Activated CD8-positive, alpha-beta memory T cell treated with anti-CD3 and anti-CD28 coated beads, Interleukin-2, amount 50 U/mL, for 24 hours (primary cell): ENCODE measurements at regions not wholly inside any gene's neighbourhood (a gene's known extent, or its start where the extent isn't known, plus 50 kb on each side); places are given as distances from the start of the nearest gene placed in this dataset.

Experiments
- DNase-seq: peaks from one replicate; pipeline ENCODE4 v3.0.0-alpha.2; 2020; ENCODE audit errors: extremely low read depth

DNA sequence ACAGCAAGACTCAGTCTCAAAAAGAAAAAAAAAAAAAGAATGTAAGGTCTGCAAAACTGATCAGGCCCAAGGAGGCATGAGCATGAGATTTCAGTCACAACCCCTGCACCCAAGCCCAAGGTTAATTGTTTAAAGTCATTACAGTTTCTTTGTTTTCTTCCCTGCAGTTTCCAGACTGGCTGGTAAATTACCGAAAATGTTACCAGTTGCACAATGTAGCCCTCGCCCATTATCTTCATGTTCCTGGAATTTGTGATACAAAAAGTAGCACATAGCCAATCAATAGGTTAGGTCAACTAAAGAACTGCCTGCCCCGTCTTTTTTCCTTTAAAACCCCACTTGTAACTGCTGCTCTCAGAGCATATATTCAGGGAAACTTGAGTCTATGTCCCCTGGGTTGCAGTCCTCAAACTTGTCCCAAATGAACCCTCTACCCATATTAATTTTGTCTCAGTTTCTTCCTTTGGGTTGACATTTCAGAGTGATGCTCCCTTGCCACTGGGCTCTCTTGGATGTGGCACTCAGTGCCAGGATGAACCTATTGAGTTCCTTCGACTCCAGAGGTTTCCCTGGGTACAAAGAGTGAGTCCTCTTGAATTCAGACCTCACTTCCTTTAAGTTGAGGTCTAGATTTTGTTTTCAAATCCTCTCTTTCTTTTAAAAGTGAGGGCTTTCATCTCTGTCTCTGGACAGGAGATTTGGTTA, 216.2 kb upstream of the HS6ST1 start:
- DNase-seq, result no peak

DNA sequence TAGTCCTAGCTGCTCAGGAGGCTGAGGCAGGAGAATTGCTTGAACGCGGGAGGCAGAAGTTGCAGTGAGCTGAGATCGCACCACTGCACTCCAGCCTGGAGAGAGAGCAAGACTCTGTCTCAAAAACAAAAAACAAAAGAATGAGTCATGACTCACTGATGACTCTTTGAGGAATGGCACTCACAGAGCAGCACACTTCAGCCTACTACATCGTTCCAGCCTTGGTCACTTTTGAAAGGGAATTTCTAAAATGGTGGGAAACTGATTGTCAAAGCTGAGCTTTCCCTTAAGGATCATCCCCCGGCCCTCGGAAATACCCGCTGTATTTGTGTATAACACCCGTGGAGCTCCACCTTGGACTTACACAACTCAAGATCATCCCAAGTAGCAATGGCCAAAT, 217.3 kb upstream of the HS6ST1 start:
- DNase-seq, result no peak

DNA sequence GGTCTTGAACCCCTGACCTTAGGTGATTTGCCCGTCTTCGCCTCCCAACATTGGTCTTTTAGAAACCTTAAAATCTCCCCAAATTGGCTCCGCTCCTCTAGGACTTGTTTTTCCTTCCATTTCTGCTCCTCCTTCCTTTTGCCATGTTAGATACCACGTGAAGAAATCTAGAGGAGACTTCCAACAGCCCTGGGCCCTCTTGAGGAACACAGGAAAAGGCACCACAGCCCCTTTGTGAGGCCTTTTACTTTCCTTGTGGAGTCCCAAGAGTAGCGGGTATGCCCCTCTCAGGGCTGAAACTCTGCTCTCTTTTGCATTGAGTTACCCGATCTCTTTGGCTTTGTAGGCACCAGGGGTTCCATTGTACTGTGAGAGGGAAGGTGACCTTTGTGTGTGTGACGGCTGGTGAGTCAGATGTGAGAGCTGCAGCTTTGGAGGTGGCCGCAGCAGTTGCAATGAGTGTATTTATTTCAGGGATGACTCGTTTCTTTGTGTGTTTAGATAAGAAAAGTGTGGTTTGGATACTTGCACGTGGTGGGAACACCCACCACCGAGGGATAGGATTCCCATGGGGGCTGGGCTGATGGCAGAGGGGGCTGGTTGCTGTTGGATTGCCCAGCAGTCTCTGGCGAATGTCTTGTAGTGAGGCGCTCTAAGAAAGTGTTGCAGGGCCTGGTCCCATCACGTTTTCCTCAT, 218.4 kb upstream of the HS6ST1 start:
- no peak for DNase-seq

DNA sequence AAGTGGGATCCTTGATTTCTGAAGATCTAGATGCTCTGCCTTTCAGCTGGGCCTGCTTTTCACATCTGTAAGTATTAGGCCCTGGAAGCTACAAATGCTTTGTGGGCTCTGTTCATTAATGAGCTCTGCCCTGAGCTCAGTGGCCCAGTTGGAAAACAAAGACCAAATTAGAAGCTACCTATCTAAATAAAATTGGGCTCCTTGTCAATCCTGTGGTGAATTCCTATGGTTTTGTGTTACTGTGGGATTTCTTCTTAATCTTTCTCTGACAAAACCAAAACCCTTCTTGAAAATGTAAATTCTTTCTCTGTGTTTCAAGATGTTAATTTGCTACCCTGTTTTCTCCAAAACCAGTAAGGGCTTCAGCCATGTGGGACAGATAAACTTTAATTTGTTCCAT, 219.0 kb upstream of the HS6ST1 start:
- DNase-seq, result no peak

DNA sequence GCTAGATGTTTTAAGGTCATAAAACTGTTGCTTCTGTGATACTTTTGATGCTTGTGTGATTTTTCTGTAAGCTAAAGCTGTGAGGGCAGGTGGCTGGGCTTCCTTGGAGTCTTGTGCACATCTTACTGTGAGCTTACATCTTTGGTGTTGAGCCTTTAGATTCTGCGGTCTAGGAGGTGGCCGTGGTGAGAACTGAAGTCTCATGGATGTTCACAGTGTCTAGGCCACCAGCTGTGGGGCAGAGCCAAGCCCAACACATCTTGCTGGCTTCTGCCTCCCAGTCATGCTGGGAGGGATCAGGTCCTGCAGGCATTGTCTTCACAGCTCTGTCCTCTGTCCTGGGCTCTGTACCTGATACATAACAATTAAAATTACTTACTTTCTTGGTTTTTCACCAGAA, 219.7 kb upstream of the HS6ST1 start:
- no peak for DNase-seq

DNA sequence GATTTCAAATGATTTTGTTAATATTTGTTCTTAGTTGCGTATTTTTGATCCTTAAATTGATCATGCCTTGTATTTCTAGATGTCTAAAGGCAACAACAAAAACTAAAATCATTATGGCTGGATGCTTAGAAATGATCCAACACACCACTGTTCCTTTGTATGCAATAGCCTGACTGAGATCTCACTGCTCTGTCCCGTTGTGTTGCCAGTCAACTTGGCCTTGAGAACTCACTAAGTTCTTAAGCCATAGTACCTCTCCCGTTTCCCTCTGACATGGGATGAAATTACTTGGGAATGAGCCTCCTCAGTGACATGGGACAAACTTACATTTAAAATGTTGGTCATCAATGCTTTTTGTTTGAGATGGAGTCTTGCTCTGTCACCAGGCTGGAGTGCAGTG, 222.0 kb upstream of the HS6ST1 start:
- DNase-seq, result no peak

DNA sequence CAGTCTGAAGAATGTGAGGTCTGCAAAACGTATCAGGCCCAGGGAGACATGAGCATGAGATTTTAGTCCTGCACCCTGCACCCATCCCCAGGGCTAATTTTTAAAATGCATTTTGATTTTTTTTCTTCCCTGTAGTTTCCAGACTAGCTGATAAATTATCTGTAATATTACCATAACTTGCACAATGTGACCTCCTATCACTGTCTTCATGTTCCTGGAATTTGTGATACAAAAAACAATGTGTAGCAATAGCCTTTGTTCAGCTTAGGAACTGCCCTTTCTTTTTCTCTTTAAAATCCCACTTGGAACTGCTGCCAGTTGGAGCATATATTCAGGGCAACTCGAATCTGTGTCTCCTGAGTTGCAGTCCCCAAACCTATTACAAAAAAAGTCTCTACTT, 222.8 kb upstream of the HS6ST1 start:
- DNase-seq, result no peak

DNA sequence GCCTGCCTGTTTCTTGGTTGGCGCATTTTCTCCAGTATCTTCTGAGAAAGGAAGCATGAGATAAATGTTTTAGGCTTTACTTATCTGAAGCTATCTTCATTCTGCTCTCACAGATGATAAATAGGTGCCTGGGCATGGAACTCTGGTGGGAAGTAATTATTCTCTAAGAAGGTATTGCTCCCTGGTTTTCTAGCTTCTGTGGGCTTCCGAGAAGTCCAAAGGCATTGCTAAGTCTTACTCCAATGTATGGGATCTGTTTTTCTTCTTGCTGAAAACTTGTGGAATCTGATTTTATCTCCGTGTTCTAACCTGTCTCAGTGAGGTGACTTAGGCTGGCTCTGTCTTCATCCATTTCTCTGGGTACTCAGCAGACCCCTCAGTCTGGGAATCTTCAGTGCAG, 224.4 kb upstream of the HS6ST1 start:
- DNase-seq, result no peak

DNA sequence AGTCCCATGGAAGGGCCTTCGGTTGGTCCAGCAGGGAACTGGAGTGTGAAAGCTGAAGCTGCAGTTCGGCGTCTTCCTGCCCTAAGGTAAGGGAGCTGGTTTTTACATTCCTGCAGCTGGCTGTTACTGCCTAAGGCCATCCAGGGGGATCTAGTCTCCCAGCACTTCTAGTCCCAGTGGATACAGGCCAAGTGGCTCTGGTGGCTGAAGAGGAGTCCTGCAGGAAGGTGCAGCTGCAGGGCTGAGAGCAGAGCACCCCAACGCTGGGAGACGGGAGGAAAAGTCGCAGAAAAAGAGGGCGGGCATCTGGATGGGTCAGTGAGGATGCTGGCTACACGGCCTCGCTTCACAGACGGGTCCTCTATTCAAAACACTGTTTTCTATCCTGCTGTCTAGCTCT, 225.0 kb upstream of the HS6ST1 start:
- no peak for DNase-seq

DNA sequence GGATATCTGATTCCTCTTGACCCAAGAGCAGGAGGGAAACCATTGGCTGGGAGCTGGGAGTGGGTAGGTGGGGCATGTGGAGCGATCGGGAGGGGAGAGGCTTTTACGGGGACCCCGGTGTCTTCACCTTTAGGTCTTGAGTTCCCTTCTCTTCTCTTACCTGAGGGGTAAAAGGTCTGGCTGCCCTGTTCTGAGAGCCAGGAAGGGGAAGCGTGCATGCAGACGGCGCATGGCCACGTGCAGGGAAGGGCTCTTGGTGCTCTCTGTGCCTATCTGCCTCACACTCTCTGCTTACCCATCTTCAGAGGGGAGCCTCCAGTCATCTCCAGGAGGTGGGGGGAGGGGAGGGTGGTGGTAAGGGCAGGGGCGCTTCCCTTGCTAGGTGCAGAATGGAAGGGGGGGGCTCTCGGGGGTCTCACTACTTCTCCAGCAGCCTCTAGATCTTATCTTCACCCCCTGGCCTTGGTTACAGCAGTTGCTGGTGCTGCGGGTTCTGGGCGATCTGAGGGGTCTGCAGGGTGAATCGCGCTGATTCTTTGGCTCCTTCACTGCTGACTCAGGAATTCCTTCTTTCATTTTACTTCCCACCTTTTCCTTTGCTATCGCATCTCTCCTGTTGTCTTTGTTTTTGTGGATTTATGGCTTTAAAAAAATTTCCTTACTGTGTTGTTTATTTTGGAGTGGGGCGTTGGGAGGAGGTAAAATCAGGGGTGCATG, 225.8 kb upstream of the HS6ST1 start:
- DNase-seq, result no peak

DNA sequence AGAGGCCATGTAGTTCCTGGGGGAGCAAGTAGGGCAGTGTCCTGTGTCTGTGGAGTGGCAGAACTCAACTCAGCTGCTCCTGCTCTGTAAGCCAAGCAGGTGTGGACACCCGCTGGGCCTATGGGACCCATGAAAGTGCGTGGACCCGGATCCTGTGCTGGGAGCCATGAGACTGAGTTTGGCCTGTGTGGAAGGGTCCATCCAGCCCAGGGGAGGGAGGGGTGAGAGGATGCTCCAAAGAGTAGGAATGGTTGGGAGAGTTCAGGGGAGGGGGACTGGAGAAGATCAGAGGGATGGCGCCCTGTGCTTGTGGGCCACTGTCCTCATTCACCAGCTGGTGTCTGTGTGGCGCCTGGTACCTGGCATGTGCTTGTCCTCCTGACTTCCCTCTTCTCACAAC, 226.4 kb upstream of the HS6ST1 start:
- no peak for DNase-seq

DNA sequence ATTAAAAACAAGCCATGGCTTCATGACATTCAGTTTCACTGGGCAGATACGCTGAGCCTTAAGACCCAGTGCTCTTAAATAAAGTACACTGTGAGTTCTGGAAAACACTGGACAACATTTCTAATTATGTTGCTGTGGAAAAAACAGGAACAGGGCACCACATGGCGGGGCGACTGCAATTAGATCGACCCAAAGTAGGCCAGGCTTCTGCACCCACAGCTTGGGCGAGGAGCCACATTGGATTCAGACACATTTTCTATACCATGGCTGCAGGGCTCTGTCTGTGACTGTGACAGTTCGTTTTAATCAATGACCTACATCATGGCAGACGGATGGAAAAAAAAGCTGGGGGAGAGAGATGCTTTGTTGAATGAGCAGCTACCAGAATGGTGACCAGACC, 227.2 kb upstream of the HS6ST1 start:
- DNase-seq, result no peak

DNA sequence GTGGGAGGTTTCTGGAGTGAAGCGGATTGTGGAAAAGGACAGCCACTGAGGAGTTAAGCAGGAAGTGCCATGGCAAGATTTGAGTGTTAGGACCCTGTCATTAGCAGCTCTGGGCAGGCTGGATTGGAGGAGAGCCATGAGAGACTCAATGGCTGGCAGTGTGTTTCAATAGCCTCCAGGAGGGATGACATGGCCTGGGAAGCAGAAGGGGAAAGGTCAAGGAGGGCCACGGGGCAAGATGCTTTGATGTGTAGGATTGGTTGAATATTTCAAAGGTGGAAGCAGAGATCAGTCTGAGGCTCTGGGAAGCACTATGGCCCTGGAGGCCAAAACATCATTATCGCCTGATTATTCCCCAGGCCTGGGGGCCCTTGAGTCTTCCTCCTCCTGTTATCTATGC, 229.0 kb upstream of the HS6ST1 start:
- no peak for DNase-seq

DNA sequence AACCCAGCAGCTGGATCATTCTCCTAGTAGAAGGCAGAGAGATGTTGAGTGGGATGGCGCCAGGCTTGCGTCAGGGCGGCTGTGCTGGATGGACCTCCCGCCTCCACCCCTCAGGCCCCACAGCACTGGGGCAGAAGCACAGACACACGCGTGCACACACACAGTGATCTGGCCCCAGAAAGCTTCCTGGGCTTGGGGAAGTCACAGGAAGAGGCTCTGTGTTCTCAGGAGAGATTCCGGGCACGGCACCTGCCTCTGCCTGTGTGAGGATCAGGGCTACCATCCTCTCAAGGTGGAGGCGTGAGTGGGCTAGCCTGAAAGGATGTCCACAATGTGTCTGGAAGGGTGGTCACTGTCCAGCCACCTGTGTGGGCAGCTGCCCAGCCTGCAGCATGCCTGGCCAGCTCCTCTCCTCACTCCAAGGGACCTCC, 229.8 kb upstream of the HS6ST1 start:
- DNase-seq, result no peak

DNA sequence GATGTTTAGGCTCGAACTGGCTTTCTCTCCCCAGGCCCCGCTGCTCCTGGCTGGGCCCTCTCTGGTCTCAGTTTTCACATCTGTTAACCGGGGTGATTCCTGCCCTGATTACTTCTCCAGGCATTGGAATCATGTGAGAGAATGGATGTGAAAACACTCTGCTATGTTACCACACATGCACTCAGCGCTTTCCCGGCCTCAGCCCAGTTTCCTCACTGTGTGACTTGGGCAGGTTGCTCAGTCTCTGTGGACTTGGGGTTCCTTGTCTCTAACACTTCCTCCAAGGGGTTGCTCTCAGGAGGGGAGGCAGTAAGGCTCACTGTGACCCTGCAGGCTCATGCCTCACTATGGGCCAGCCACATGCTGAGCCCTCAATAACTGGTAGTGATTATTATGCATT, 230.4 kb upstream of the HS6ST1 start:
- DNase-seq, result no peak

DNA sequence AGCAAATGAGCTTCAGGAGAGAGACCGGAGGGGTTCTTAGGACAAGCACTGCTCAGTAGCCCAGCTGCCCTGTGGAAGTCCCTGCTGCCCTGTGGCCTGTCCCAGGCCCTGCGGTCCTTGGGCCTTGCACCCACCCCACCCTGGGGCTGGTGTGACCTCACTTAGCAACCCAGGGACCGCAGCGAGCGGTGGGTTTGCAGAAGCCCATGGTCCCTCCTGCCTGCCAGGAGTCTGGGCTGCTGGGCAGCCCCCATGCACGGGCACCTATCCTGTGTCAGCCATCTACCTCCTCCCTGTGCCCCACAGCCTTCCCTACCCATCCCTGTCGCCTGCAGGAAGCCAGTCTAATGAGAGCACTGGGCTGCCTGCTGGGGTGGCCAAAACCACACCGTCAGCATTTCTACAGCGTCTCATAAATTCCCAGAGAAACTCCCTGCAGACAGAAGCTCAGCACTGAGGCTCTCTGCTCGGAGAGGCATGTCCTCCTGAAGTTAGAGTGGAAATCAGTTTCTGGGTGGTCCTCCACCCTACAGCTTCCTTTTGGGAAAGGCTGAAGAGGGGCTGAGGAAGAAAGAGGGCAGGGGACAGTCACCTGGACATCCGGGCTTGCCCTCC, 231.1 kb upstream of the HS6ST1 start:
- no peak for DNase-seq

DNA sequence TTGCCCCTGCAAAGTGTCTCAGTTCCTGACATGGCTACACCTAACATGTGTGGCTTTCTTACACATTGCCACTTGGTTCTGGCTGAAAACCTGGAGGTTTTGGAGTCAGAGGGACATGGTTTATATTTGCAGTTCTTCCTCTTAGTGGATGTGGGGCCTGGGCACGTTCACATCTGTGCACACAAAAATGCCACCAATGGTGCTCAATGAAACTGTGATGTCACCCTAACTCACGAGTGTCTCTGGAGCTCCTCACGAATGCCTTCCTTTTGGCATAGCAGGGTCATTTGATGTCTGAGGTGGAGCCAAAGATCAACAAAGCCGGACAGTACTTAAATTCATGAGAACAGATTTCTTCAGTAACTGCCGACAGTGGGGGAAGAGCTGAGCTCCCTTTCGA, 231.7 kb upstream of the HS6ST1 start:
- no peak for DNase-seq

DNA sequence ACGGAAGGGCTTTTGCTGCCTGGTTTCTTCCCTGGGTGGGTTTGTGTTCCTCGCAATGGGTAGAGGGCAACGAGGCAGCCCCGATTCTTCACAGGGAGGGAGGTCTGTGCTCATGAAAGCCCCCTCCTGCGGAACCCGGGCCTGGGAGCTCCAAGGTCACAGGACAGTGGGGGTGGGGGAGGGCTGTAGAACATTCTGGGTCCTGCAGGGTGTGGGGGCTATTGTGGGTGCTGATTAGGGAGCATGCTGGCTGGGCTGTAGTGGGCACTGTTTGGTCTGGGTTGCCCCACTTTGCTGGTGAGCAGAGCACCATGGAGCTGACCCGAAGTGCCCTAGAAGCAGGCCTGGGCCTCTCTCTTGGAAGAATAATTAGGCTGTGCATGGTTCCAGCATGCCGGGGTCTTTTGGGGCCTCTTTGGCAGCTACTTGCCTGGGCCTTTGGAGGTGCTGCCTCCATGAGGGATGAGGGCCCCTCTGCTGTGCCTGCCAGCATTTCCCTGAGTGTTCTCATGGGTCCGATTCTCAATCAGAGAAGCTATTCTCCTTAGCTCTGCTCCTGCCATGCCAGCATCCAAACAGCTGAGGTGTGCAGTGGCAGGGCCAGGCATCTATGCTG, 232.2 kb upstream of the HS6ST1 start:
- no peak for DNase-seq

DNA sequence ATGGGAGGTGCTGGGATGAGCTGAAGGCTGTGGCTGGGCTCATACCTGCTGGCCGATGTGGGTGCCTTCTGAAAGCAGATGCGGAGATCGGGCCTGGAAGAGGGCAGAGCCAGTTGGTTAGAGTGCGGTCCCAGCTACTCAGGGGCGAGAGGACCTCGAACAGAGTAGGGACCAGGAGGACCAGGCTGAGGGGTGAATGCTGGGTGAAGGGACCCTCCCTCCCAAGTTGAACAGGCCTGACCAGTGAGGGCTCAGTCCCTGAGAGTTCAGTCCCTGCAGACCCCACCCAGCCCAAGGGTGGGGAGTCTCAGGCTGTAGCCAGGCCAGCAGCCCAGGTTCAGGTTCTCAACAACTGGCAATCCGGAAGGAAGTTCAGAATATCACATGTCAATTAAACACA, 232.8 kb upstream of the HS6ST1 start:
- no peak for DNase-seq

DNA sequence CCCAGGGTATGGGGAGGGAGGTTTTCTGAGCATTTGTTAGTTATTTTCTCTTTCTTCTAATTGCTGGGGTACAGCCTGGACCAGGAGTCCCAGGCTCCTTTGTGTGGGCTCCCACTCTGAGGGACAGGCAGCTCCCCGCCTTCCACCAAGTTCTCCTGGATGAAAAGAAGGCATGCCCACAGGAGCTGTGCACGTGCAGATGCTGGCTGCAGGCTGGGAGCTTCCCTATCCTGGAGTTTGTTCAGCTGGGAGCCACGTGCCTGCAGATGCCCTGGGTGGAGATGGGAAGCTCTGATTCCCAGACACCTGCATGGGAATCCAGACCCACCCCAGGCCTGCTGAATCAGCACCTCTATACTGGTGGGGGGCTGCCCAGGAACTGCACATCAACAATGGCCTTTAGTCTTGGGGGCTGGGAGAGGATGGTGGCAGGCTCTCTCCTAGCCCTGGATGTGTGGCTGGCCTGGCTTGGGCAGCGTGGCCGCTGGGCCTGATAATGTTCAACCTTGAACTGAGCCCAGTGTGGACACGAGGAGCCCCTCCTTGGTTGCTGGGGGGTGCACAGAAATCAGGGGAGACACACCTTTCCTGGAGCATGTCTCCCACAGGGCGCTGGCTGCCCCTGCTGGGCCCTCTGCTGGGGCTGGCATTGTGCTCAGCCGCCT, 233.6 kb upstream of the HS6ST1 start:
- no peak for DNase-seq

DNA sequence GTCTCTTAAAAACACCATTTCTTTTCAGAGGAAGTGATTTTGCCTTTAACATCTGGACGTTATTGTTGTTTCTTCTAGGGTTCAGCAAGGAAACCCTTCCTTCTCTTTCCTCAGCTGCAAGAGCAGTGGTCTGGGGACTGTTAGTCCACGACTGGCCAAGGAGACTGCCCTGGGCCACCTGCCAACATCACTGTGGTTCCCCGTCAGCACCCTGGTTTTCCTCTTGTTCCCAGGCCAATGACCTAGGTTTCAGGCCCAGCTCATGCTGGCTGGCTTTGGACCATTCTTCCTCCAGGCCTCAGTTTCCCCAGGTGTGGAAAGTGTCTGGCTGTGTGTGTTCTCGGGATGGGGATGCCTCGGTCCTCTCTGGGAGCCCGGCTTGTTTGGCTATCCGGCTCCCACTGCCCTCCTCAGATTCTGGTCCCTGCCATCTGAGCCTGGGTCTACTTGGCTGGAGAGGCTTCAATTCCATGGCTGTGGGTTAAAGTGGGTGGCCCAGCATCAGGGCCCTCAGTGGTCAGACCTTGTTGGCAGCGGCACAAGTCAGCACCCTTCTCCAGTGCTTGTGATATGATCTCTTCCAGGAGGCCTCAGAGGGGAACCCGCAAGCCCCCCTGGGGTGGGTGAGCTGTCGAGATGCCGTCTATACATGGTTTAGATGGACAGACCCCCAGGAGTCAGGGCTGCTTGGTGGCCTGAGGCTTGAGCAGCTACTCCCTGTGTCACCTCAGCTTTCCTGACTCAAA, 234.3 kb upstream of the HS6ST1 start:
- no peak for DNase-seq
